BLaER1 treated with 17β-estradiol and CSF1 and Interleukin-3, amounts not matched to agents 10 nM and 100 nM (cell line): ENCODE measurements at regions not wholly inside any gene's neighbourhood (a gene's known extent, or its start where the extent isn't known, plus 50 kb on each side); places are given as distances from the start of the nearest gene placed in this dataset.

Source experiments
- H3K27ac ChIP-seq, 11 experiments: shearing (Covaris generic); formaldehyde crosslinking; 2 replicates each; pipeline ENCODE4 v1.8.1; 2022
- H3K27me3 ChIP-seq, 11 experiments: shearing (Covaris generic); formaldehyde crosslinking; 2 replicates each; pipeline ENCODE4 v1.8.1; 2022
- H3K36me3 ChIP-seq, 11 experiments: shearing (Covaris generic); formaldehyde crosslinking; 2 replicates each; pipeline ENCODE4 v1.8.1; 2022
- H3K4me1 ChIP-seq, 10 experiments: shearing (Covaris generic); formaldehyde crosslinking; 2 replicates each; pipeline ENCODE4 v1.8.1; 2022
- H3K4me2 ChIP-seq, 11 experiments: shearing (Covaris generic); formaldehyde crosslinking; 2 replicates each; pipeline ENCODE4 v1.8.1; 2022
- H3K4me3 ChIP-seq, 10 experiments: shearing (Covaris generic); formaldehyde crosslinking; 2 replicates each; pipeline ENCODE4 v1.8.1; 2022
- H3K9ac ChIP-seq, 11 experiments: shearing (Covaris generic); formaldehyde crosslinking; 2 replicates each; pipeline ENCODE4 v1.8.1; 2022
- H3K9me3 ChIP-seq, 11 experiments: shearing (Covaris generic); formaldehyde crosslinking; replicated peaks in 1 of 11; 2 replicates each; pipeline ENCODE4 v1.8.1; 2022
- H4K20me1 ChIP-seq, 11 experiments: shearing (Covaris generic); formaldehyde crosslinking; 2 replicates each; pipeline ENCODE4 v1.8.1; 2022
- Cebpa-rat ChIP-seq, 11 experiments: shearing (Covaris generic); IDR thresholded peaks; 2 replicates each; pipeline ENCODE4 v1.8.1; 2022

DNA sequence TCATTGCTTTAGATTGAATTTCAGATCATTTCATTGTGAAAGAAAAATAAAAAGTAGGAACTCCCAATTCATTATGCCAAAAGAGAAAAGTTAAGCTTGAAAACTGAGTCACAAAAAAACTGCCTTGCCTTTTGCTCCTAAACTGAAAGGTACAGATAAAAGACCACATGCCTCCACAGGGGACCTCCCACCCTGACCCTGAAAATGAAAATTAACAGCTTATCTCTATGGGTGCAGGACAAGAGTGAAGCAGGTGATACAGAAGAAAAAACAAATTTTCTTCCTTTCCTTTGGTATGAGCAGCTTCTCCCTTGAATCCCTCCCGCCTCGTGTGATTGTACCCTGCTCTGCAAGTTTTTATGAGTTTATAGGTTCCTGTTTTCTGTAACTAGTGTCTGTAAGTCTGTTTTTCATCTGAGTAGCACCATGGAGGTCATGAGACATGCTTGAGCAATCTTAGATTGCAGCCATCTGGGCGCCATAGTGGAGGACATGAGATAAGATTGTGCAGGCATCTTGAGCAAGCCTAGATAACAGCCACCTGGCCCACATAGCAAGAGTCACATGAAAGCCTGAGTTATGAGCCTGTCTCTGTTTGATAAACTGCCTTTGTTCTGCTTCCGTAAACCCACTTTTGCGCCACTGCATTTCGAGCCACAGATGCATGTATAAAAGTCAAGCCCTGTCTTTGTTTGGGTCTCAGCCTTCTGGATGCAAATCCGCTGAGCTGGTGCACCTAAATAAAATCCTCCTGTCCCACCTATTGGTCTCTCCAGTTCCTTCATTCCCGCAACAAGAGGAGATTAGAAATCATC is 56.2 kb upstream of the DYNC1I2 start:
- Histone ChIP-seq H3K27me3 (no peaks in the 10 kb centered on the region), H3K4me2 (no peak overlapping the region), H3K36me3 (peaks cover 0 to 6% (median 0%) of the 10 kb centered on the region in 11 experiments; a peak in 2 of 22 replicates), H3K9ac (no peak overlapping the region), H3K4me3 (no peak overlapping the region), H4K20me1 (no peaks in the 10 kb centered on the region), H3K4me1 (no peaks in the 10 kb centered on the region), H3K9me3 (peaks cover 70 to 80% (median 76%) of the 10 kb centered on the region in 11 experiments), H3K27ac (no peak overlapping the region)
- no peak for TF ChIP-seq Cebpa-rat (IDR thresholded peaks at IDR 0.05)
